IPS-NIHi7 (cell line): ENCODE measurements at regions not wholly inside any gene's neighbourhood (a gene's known extent, or its start where the extent isn't known, plus 50 kb on each side); places are given as distances from the start of the nearest gene placed in this dataset.
"Not testable (repeated sequence)": the region's sequence is repeated elsewhere in the genome, so short reads cannot be mapped to it uniquely, and the experiment has no call there.

ENCODE experiments used
- DNase-seq: peaks from one replicate; pipeline ENCODE4 v3.0.0; 2012; ENCODE audit warnings: mixed read lengths; ENCODE audit errors: extremely low spot score

GRCh38 chr14:22255017-22255950 is 333.7 kb downstream of the DAD1 start:
- DNase-seq, result no peak

- no peak for DNase-seq
These were observed 336.3 kb downstream of the DAD1 start for GRCh38 chr14:22252686-22253085.

GRCh38 chr14:22251090-22251489 is 337.9 kb downstream of the DAD1 start:
- no peak for DNase-seq

- DNase-seq, result no peak
These were observed 339.3 kb downstream of the DAD1 start for GRCh38 chr14:22249770-22250169.

- no peak for DNase-seq
These were observed 344.9 kb downstream of the DAD1 start for GRCh38 chr14:22243971-22244581.

GRCh38 chr14:22238320-22238719 is 350.7 kb downstream of the DAD1 start:
- not testable (repeated sequence) for DNase-seq

GRCh38 chr14:22233377-22233776 is 355.6 kb downstream of the DAD1 start:
- DNase-seq, result no peak

GRCh38 chr14:22232933-22233332 is 356.1 kb downstream of the DAD1 start:
- no peak for DNase-seq

GRCh38 chr14:22232486-22232885 is 356.5 kb downstream of the DAD1 start:
- no peak for DNase-seq

- no peak for DNase-seq
These were observed 358.0 kb downstream of the DAD1 start for GRCh38 chr14:22231018-22231417.

GRCh38 chr14:22230517-22230916 is 358.5 kb downstream of the DAD1 start:
- DNase-seq, result no peak

GRCh38 chr14:22227084-22227483 is 361.9 kb downstream of the DAD1 start:
- no peak for DNase-seq

- DNase-seq, result peak; percentile 44
These were observed 362.6 kb downstream of the DAD1 start for GRCh38 chr14:22226381-22226780.

GRCh38 chr14:22225516-22226140 is 363.4 kb downstream of the DAD1 start:
- DNase-seq, result no peak

GRCh38 chr14:22221508-22221907 is 367.5 kb downstream of the DAD1 start:
- DNase-seq, result no peak

GRCh38 chr14:22220427-22220826 is 368.6 kb downstream of the DAD1 start:
- DNase-seq, result no peak

- DNase-seq, result no peak
These were observed 370.3 kb downstream of the DAD1 start for GRCh38 chr14:22218728-22219127.

GRCh38 chr14:22213120-22213519 is 375.9 kb downstream of the DAD1 start:
- no peak for DNase-seq

GRCh38 chr14:22210906-22211305 is 378.1 kb downstream of the DAD1 start:
- DNase-seq, result no peak

GRCh38 chr14:22210026-22210425 is 379.0 kb downstream of the DAD1 start:
- DNase-seq, result no peak

- DNase-seq, result no peak
These were observed 386.0 kb downstream of the DAD1 start for GRCh38 chr14:22203036-22203435.

GRCh38 chr14:22202313-22202712 is 386.7 kb downstream of the DAD1 start:
- DNase-seq, result no peak
